Peyer's patch (tissue), 4 donors: ENCODE measurements at regions not wholly inside any gene's neighbourhood (a gene's known extent, or its start where the extent isn't known, plus 50 kb on each side); places are given as distances from the start of the nearest gene placed in this dataset.

ENCODE experiments used
- DNase-seq, 3 donors: peaks; one replicate each; pipeline ENCODE4 v3.0.0-alpha.2; 2017 to 2019
- H3K27ac ChIP-seq, 4 donors: fragments of 200-600 bp; sonication (generic); one replicate each; pipeline ENCODE4 v1.5.1; 2016 to 2019
- H3K27me3 ChIP-seq, 2 donors: fragments of 200-600 bp; sonication (generic); one replicate each; pipeline ENCODE4 v1.5.1; 2019
- H3K36me3 ChIP-seq, 3 donors: fragments of 200-600 bp; sonication (generic); one replicate each; pipeline ENCODE4 v1.5.1; 2016 to 2019
- H3K4me1 ChIP-seq, 4 donors: fragments of 200-600 bp; sonication (generic); one replicate each; pipeline ENCODE4 v1.5.1; 2016 to 2019
- H3K4me3 ChIP-seq, 4 donors: fragments of 200-600 bp; sonication (generic); 1 replicate in 3 of 4; 2 replicates in 1 of 4; pipeline ENCODE4 v1.5.1; 2016 to 2019; ENCODE audit warnings: mild to moderate bottlenecking in 1 of 4
- H3K9me3 ChIP-seq, 4 donors: fragments of 200-600 bp; sonication (generic); one replicate each; pipeline ENCODE4 v1.5.1; 2016 to 2019; ENCODE audit warnings: mild to moderate bottlenecking in 1 of 4
- POLR2A ChIP-seq, 2 donors: fragments of 450-650 bp; IDR thresholded peaks; one replicate each; pipeline ENCODE4 v1.5.1; 2017; ENCODE audit warnings: antibody characterized with exemption in 2 of 2, mild to moderate bottlenecking in 2 of 2, moderate library complexity in 2 of 2
- TF ChIP-seq, protein P1 (sequence below), 6 experiments: fragments of 450-650 bp in 4 of 6; fragments of 200-600 bp in 2 of 6; sonication (generic) in 1 of 6; IDR thresholded peaks; one replicate each; pipeline ENCODE4 v1.5.1; 2017 to 2019; ENCODE audit warnings: antibody characterized with exemption in 6 of 6, mild to moderate bottlenecking in 3 of 6, moderate library complexity in 1 of 6

DNA sequence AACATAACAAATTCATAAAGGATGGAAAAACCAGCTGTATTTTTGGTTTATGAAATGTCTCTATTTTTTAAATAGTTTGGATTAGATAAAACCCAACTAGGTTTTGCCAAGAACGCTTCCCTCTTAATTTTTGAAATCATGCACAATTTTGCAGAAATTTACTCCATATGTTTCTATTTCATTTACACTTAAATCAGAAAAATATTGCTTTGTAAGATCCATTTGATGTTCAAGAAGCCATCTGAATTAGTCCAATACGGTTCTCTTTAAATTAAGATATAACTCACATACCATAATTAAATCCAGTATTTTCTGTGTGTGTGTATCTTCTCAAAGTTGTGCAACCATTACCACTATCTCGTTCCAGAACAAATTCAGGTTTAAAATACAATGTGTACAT is 78.6 kb upstream of the FBXL7 start:
- DNase-seq = no peak
- no peaks in the 10 kb centered on the region for H3K4me1 ChIP-seq
- H3K9me3 ChIP-seq = no peaks in the 10 kb centered on the region
- H3K27me3 ChIP-seq = no peaks in the 10 kb centered on the region
- no peaks in the 10 kb centered on the region for H3K36me3 ChIP-seq
- no peak overlapping the region for H3K4me3 ChIP-seq
- TF ChIP-seq, protein P1, sequence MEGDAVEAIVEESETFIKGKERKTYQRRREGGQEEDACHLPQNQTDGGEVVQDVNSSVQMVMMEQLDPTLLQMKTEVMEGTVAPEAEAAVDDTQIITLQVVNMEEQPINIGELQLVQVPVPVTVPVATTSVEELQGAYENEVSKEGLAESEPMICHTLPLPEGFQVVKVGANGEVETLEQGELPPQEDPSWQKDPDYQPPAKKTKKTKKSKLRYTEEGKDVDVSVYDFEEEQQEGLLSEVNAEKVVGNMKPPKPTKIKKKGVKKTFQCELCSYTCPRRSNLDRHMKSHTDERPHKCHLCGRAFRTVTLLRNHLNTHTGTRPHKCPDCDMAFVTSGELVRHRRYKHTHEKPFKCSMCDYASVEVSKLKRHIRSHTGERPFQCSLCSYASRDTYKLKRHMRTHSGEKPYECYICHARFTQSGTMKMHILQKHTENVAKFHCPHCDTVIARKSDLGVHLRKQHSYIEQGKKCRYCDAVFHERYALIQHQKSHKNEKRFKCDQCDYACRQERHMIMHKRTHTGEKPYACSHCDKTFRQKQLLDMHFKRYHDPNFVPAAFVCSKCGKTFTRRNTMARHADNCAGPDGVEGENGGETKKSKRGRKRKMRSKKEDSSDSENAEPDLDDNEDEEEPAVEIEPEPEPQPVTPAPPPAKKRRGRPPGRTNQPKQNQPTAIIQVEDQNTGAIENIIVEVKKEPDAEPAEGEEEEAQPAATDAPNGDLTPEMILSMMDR (IDR thresholded peaks at IDR 0.05) = no peak
- no peak for TF ChIP-seq POLR2A (IDR thresholded peaks at IDR 0.05)
- H3K27ac ChIP-seq = no peak overlapping the region

DNA sequence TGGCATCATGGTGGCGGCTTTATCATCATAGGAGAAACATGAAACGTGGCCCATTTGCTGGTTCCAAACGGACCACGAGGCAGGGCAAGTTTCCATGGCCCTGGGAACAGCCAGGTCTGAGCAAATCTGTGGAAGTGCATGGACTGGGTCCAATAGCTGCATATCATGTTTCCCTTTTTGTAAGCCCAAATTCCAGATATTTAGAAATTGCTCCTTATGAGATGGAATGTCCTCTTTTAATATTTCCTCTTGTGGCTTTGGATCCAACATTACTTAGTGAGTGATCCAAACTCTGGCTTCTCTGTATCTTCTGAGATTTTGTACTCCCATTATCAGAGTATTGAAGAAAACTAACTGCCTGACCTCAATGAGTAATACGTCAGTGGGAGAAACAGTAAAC is 79.8 kb upstream of the FBXL7 start:
- Histone ChIP-seq H3K4me3 (no peak overlapping the region), H3K36me3 (no peaks in the 10 kb centered on the region), H3K27ac (no peak overlapping the region), H3K9me3 (no peaks in the 10 kb centered on the region), H3K4me1 (no peaks in the 10 kb centered on the region), H3K27me3 (no peaks in the 10 kb centered on the region)
- no peak for DNase-seq
- no peak for TF ChIP-seq POLR2A (IDR thresholded peaks at IDR 0.05)
- TF ChIP-seq, protein P1 (IDR thresholded peaks at IDR 0.05) = no peak

DNA sequence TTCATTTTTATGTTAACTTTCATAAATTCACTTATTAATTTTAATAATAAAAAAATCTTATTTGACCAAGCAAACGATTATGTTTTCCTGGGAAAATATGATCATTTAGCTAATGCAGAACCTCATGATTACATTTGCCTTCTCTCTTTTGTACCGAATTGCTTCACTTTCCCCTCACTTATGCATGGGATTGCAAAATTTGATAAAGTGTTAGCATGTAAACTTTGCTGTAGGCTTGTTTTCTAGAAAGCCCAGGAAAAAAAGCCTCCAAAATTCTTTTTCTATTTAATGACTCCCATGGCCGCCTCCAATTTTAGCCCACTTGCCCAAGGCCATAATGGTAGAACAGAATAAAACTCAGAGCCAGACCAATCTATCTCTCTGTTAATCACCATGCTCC is 82.8 kb upstream of the FBXL7 start:
- no peak overlapping the region for H3K27ac ChIP-seq
- no peaks in the 10 kb centered on the region for H3K4me1 ChIP-seq
- no peak for DNase-seq
- H3K4me3 ChIP-seq = no peak overlapping the region
- TF ChIP-seq, protein P1 (IDR thresholded peaks at IDR 0.05) = no peak
- no peak for TF ChIP-seq POLR2A (IDR thresholded peaks at IDR 0.05)
- no peaks in the 10 kb centered on the region for H3K9me3 ChIP-seq
- no peaks in the 10 kb centered on the region for H3K27me3 ChIP-seq
- H3K36me3 ChIP-seq = no peaks in the 10 kb centered on the region

DNA sequence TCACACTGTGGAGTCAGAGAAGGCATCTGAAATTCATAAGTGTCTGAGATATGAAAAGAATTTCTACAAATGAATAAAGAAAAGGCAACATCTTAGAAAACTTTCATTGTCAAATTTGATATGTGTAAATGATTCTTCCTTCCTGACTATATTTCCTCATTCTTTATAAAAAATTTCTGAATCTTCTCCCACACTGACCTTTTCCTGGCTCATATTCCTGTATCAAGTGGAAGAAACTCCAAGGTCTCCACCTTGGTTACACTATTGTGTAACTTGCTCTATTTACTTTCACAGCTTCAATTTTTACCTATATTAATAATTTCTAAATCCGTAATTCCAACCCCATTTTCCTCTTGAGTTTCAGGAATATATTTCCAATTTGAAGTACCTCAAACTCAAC is 93.5 kb upstream of the FBXL7 start:
- Histone ChIP-seq H3K4me1 (no peaks in the 10 kb centered on the region), H3K4me3 (no peak overlapping the region), H3K9me3 (no peaks in the 10 kb centered on the region), H3K27ac (no peak overlapping the region), H3K36me3 (no peaks in the 10 kb centered on the region), H3K27me3 (no peaks in the 10 kb centered on the region)
- TF ChIP-seq POLR2A (IDR thresholded peaks at IDR 0.05) = no peak
- TF ChIP-seq, protein P1 (IDR thresholded peaks at IDR 0.05) = no peak
- no peak for DNase-seq

DNA sequence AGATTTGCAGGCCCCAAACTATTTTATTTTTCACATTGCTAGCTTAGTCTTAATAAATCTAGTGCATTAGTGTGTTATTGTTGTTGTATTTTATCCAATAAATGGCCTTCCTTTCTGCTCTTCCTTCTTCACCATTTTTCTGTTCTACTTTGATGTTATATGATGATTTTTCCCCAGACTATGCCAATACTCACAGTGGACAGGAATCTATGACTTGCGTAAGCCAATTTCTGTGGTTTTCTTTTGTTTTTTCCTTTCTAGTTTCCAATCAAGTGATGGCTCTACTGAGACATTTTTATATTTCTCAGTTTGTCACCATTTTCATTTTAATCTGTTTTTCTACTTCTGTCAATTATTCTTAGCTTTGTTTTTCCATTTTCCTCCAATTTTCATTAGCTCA is 106.8 kb upstream of the FBXL7 start:
- no peaks in the 10 kb centered on the region for H3K4me1 ChIP-seq
- no peak overlapping the region for H3K4me3 ChIP-seq
- H3K27me3 ChIP-seq = no peaks in the 10 kb centered on the region
- H3K27ac ChIP-seq = no peak overlapping the region
- no peak for DNase-seq
- H3K36me3 ChIP-seq = no peaks in the 10 kb centered on the region
- H3K9me3 ChIP-seq = no peaks in the 10 kb centered on the region
- TF ChIP-seq, protein P1 (IDR thresholded peaks at IDR 0.05) = no peak
- no peak for TF ChIP-seq POLR2A (IDR thresholded peaks at IDR 0.05)

DNA sequence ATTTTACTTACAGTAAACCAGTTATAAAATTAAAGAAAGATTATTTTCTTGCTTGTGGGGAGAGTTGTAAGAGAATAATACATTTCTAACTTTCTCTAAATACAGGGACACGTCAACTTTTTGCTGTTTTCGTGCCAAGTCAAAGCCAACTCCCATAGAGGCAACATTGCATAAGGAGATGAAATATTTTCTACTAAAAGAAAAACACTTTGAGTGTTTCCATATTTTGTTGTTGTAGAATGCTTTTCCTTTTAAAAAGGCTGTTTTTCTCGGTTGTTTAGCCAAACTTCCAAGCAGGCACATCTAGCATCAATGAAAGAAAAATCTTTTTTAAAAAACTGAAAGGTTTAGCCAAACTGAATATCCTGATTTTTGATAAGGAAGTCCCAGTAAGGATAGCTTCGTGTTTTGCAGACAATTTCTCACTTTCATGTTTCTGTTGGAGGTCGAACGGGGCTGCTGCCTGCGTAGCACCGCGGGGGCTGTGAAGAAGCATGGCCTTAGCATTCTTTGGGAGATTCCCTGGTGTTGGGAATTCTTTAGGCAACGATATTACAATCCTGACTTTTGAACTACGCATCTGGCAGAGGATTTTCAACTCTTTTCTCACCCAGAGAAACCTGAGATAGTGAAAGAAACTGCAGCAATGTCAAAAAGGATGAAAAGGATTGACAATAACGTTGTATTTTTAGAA is 108.1 kb upstream of the FBXL7 start:
- Histone ChIP-seq H3K36me3 (no peaks in the 10 kb centered on the region), H3K4me3 (no peak overlapping the region), H3K4me1 (no peaks in the 10 kb centered on the region), H3K9me3 (no peaks in the 10 kb centered on the region), H3K27me3 (no peaks in the 10 kb centered on the region), H3K27ac (no peak overlapping the region)
- no peak for DNase-seq
- no peak for TF ChIP-seq POLR2A (IDR thresholded peaks at IDR 0.05)
